ENCODE measurements at regions not wholly inside any gene's neighbourhood (a gene's known extent, or its start where the extent isn't known, plus 50 kb on each side); places are given as distances from the start of the nearest gene placed in this dataset.
"Not testable (repeated sequence)": the region's sequence is repeated elsewhere in the genome, so short reads cannot be mapped to it uniquely, and the experiment has no call there.

GRCh38 chr10:89979726-89980125, 278.3 kb downstream of the KIF20B start:
- intact Hi-C loops (cut with DNase I): no loop called here
- 67 to 76% (median 71%) methylated on average over 1 of the region's 1 CpG for WGBS, 4 donors
- H3K27ac ChIP-seq: no peak overlapping the region
- H3K4me3 ChIP-seq: no peak overlapping the region
- no peaks in the 10 kb centered on the region for H3K9me3 ChIP-seq
- DNase-seq (no peak), ATAC-seq (no peak)
- TF ChIP-seq CTCF (IDR thresholded peaks at IDR 0.05): no peak
- TF ChIP-seq POLR2A (IDR thresholded peaks at IDR 0.05): no peak
- H3K36me3 ChIP-seq: no peaks in the 10 kb centered on the region
- H3K27me3 ChIP-seq: no peaks in the 10 kb centered on the region
- no peaks in the 10 kb centered on the region for H3K4me1 ChIP-seq

- 65 to 78% (median 68%) methylated on average over 2 of the region's 2 CpGs for WGBS, 4 donors
- ATAC-seq: no peak
- no peaks in the 10 kb centered on the region for H3K9me3 ChIP-seq
- no peak overlapping the region for H3K4me3 ChIP-seq
- no peaks in the 10 kb centered on the region for H3K27me3 ChIP-seq
- no peak for DNase-seq
- no peaks in the 10 kb centered on the region for H3K4me1 ChIP-seq
- TF ChIP-seq POLR2A (IDR thresholded peaks at IDR 0.05) (no peak), CTCF (IDR thresholded peaks at IDR 0.05) (no peak)
- no peaks in the 10 kb centered on the region for H3K36me3 ChIP-seq
- intact Hi-C loops (cut with DNase I): no loop called here
- H3K27ac ChIP-seq: no peak overlapping the region
These were observed 278.8 kb downstream of the KIF20B start for GRCh38 chr10:89980166-89980565.

- intact Hi-C loops (cut with DNase I): no loop called here
- no peak for ATAC-seq
- 19 to 31% (median 27%) methylated on average over 3 of the region's 3 CpGs for WGBS, 4 donors
These were observed 280.5 kb downstream of the KIF20B start for GRCh38 chr10:89981891-89982290.

GRCh38 chr10:89985446-89985845, 284.1 kb downstream of the KIF20B start:
- no peaks in the 10 kb centered on the region for H3K36me3 ChIP-seq
- H3K4me3 ChIP-seq: no peak overlapping the region
- intact Hi-C loops (cut with DNase I): no loop called here
- no peaks in the 10 kb centered on the region for H3K4me1 ChIP-seq
- no peak overlapping the region for H3K27ac ChIP-seq
- WGBS, 4 donors: 71 to 78% (median 74%) methylated on average over 7 of the region's 7 CpGs
- H3K27me3 ChIP-seq: no peaks in the 10 kb centered on the region
- H3K9me3 ChIP-seq: no peaks in the 10 kb centered on the region
- DNase-seq (no peak), ATAC-seq (no peak)
- TF ChIP-seq POLR2A (IDR thresholded peaks at IDR 0.05) (no peak), CTCF (IDR thresholded peaks at IDR 0.05) (no peak)

More at GRCh38 chr10:89981891-89982290, 280.5 kb downstream of the KIF20B start:
- Histone ChIP-seq H3K27me3 (no peaks in the 10 kb centered on the region), H3K4me3 (no peak overlapping the region), H3K36me3 (no peaks in the 10 kb centered on the region), H3K27ac (no peak overlapping the region), H3K9me3 (no peaks in the 10 kb centered on the region), H3K4me1 (no peaks in the 10 kb centered on the region)
- DNase-seq: no peak
- no peak for TF ChIP-seq CTCF (IDR thresholded peaks at IDR 0.05)
- no peak for TF ChIP-seq POLR2A (IDR thresholded peaks at IDR 0.05)

GRCh38 chr10:89988361-89988760, 287.0 kb downstream of the KIF20B start:
- H3K4me1 ChIP-seq; DNase-seq; H3K4me3 ChIP-seq; H3K27me3 ChIP-seq; H3K36me3 ChIP-seq; H3K9me3 ChIP-seq; intact Hi-C loops (cut with DNase I); H3K27ac ChIP-seq; ATAC-seq: not testable (repeated sequence)

Measured in heart left ventricle (tissue), 16 donors.